ENCODE measurements at regions not wholly inside any gene's neighbourhood (a gene's known extent, or its start where the extent isn't known, plus 50 kb on each side); places are given as distances from the start of the nearest gene placed in this dataset.

DNA sequence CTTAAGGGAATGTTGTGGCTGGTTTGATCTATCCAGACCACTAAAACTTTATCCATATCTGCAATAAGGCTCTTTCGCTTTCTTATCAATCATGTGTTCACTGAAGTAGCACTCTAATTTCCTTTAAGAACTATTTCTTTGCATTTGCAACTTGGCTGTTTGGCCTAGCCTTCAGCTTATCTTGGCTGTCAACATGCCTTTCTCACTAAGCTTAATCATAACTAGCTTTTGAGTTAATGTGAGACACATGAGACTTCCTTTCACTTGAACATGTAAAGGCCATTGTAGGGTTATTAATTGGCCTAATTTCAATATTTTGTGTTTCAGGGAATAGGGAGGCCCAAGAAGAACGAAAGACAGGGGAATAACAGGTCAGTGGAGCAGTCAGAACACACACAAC lies 124.7 kb downstream of the TNFSF18 start:
- TF ChIP-seq, protein P1, sequence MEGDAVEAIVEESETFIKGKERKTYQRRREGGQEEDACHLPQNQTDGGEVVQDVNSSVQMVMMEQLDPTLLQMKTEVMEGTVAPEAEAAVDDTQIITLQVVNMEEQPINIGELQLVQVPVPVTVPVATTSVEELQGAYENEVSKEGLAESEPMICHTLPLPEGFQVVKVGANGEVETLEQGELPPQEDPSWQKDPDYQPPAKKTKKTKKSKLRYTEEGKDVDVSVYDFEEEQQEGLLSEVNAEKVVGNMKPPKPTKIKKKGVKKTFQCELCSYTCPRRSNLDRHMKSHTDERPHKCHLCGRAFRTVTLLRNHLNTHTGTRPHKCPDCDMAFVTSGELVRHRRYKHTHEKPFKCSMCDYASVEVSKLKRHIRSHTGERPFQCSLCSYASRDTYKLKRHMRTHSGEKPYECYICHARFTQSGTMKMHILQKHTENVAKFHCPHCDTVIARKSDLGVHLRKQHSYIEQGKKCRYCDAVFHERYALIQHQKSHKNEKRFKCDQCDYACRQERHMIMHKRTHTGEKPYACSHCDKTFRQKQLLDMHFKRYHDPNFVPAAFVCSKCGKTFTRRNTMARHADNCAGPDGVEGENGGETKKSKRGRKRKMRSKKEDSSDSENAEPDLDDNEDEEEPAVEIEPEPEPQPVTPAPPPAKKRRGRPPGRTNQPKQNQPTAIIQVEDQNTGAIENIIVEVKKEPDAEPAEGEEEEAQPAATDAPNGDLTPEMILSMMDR (conservative IDR thresholded peaks at IDR 0.05; ENCODE audit: low read depth, low read length) = no peak
- TF ChIP-seq EZH2 (IDR thresholded peaks at IDR 0.05; ENCODE audit: borderline replicate concordance, low read depth, low read length, poor library complexity, severe bottlenecking) = no peak
